PC-3 (cell line): ENCODE measurements at regions not wholly inside any gene's neighbourhood (a gene's known extent, or its start where the extent isn't known, plus 50 kb on each side); places are given as distances from the start of the nearest gene placed in this dataset.
A peak's percentile ranks its signal among the peaks of the same experiment; 100 is the strongest.

ENCODE experiments used
- ATAC-seq: fragments of 200-7000 bp; cut with Tn5 transposase; 2 replicates; pipeline ENCODE4 v1.9.1; 2020; ENCODE audit warnings: mild to moderate bottlenecking, moderate library complexity
- BruUV-seq: library from RNA; stranded (reverse); fragments of 400-500 nt; replicated peaks from 2 replicates; lab custom pipeline; 2021; lab: Mats Ljungman, UMichigan
- CTCF ChIA-PET: fragments of 300-600 bp; sonication (Branson Sonifier 250); formaldehyde crosslinking; loops from one replicate; lab custom pipeline; 2022; ENCODE audit warnings: antibody characterized with exemption; lab: Charles Lee
- POLR2A ChIA-PET: fragments of 300-600 bp; sonication (Branson Sonifier 250); formaldehyde crosslinking; loops from one replicate; lab custom pipeline; 2022; ENCODE audit warnings: antibody characterized with exemption; ENCODE audit not compliant: unreplicated experiment; lab: Charles Lee
- DNase-seq: peaks from one replicate; pipeline ENCODE4 v3.0.0-alpha.2; 2015
- H2AFZ ChIP-seq: fragments of 300-600 bp; sonication (generic); 2 replicates; pipeline ENCODE4 v1.6.0; 2016; ENCODE audit warnings: antibody characterized with exemption, low read length
- H3F3A ChIP-seq: fragments of 300-600 bp; sonication (generic); one replicate; pipeline ENCODE4 v1.6.0; 2017; ENCODE audit warnings: antibody characterized with exemption, low read length, control low read depth, mild to moderate bottlenecking; ENCODE audit not compliant: unreplicated experiment
- H3K27ac ChIP-seq: fragments of 300-600 bp; sonication (generic); 2 replicates; pipeline ENCODE4 v1.5.1; 2016; ENCODE audit warnings: mild to moderate bottlenecking, low read length
- H3K27me3 ChIP-seq: fragments of 300-600 bp; sonication (generic); 2 replicates; pipeline ENCODE4 v1.6.1; 2016; ENCODE audit warnings: low read length, mixed read lengths
- H3K36me3 ChIP-seq: fragments of 300-600 bp; sonication (generic); 2 replicates; pipeline ENCODE4 v1.6.1; 2016; ENCODE audit warnings: low read depth, mixed run types, low read length, mixed read lengths
- H3K4me1 ChIP-seq: fragments of 300-600 bp; sonication (generic); 2 replicates; pipeline ENCODE4 v1.5.1; 2016; ENCODE audit warnings: low read length; ENCODE audit not compliant: insufficient read depth
- H3K4me2 ChIP-seq: fragments of 300-600 bp; sonication (generic); 2 replicates; pipeline ENCODE4 v1.6.0; 2016; ENCODE audit warnings: low read length
- H3K4me3 ChIP-seq: fragments of 300-600 bp; sonication (generic); 2 replicates; pipeline ENCODE4 v1.5.1; 2016; ENCODE audit warnings: mild to moderate bottlenecking, low read length, mixed read lengths
- H3K79me2 ChIP-seq: fragments of 300-600 bp; sonication (generic); 2 replicates; pipeline ENCODE4 v1.6.1; 2017; ENCODE audit warnings: low read length, mixed read lengths
- H3K9ac ChIP-seq: fragments of 300-600 bp; sonication (generic); 2 replicates; pipeline ENCODE4 v1.6.0; 2016; ENCODE audit warnings: mild to moderate bottlenecking, low read length
- H3K9me2 ChIP-seq: fragments of 300-600 bp; sonication (generic); replicated peaks from 2 replicates; pipeline ENCODE4 v1.6.1; 2016; ENCODE audit warnings: mixed run types, low read length, mixed read lengths
- H3K9me3 ChIP-seq: fragments of 300-600 bp; sonication (generic); 2 replicates; pipeline ENCODE4 v1.6.1; 2016; ENCODE audit warnings: low read length, mixed read lengths
- H4K20me1 ChIP-seq: fragments of 300-600 bp; sonication (generic); 2 replicates; pipeline ENCODE4 v1.6.1; 2016; ENCODE audit warnings: low read length, mixed read lengths
- EZH2 ChIP-seq: fragments of 300-600 bp; sonication (generic); IDR thresholded peaks from one replicate; pipeline ENCODE4 v1.6.1; 2017; ENCODE audit warnings: antibody characterized with exemption, mild to moderate bottlenecking, low read length; ENCODE audit not compliant: unreplicated experiment
- EZH2phosphoT487 ChIP-seq: fragments of 300-600 bp; sonication (generic); IDR thresholded peaks from 2 replicates; pipeline ENCODE4 v1.6.1; 2018; ENCODE audit warnings: mild to moderate bottlenecking, antibody characterized with exemption, low read length, borderline replicate concordance
- intact Hi-C: fragments of 100-400 bp; cut with micrococcal nuclease; formaldehyde crosslinking; loops from 2 replicates; pipeline ENCODE4 v1.9.0; 2023
- TF ChIP-seq, protein P1 (sequence below): fragments of 300-600 bp; sonication (generic); conservative IDR thresholded peaks from 2 replicates; pipeline ENCODE4 v1.5.1; 2017; ENCODE audit warnings: antibody characterized with exemption, low read depth, mild to moderate bottlenecking, low read length

DNA sequence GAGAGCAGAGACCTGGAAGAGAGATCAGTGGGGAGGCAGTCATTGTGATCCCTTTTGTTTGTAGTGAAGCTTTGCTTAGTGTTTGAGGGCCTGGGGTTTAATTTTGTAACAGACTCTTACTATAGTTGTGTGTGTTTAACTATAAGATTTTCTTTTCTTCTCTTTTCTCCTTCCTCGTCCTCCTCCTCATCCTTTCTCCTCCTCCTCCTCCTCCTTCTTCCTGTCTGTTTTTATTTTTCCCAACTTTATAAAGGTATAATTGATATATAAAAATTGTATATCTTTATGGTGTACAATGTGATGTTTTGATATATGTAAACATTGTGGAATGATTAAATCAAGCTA, 71.2 kb upstream of the MACF1 start:
- no peaks in the 10 kb centered on the region for H3K9me3 ChIP-seq
- peak overlapping the region; percentile 91 for H3K27ac ChIP-seq
- H3K36me3 ChIP-seq, result no peaks in the 10 kb centered on the region
- H3K4me2 ChIP-seq, result peak overlapping the region; percentile 69
- no peak for ATAC-seq
- H3F3A ChIP-seq, result peaks cover 6% of the 10 kb centered on the region
- no peaks in the 10 kb centered on the region for H3K9me2 ChIP-seq
- POLR2A ChIA-PET, result interaction anchor here (0.6 to 1.1 kb wide), 2 partner anchors 23 to 25 kb away, joined by 3 read pairs; no protein-coding TSS in a partner anchor
- CTCF ChIA-PET, result interaction anchor here (0.6 to 2.0 kb wide), 8 partner anchors 25 to 1764 kb away, joined by 3 to 23 read pairs (median 5); no protein-coding TSS in a partner anchor
- DNase-seq, result no peak
- BruUV-seq, result no TSS peak
- intact Hi-C loops, result loop anchor here (1.0 to 2.0 kb wide), 4 partner anchors 15 to 125 kb away; no protein-coding TSS in a partner anchor
- no peak overlapping the region for H2AFZ ChIP-seq
- TF ChIP-seq EZH2 (no peak), EZH2phosphoT487 (no peak)
- TF ChIP-seq, protein P1, sequence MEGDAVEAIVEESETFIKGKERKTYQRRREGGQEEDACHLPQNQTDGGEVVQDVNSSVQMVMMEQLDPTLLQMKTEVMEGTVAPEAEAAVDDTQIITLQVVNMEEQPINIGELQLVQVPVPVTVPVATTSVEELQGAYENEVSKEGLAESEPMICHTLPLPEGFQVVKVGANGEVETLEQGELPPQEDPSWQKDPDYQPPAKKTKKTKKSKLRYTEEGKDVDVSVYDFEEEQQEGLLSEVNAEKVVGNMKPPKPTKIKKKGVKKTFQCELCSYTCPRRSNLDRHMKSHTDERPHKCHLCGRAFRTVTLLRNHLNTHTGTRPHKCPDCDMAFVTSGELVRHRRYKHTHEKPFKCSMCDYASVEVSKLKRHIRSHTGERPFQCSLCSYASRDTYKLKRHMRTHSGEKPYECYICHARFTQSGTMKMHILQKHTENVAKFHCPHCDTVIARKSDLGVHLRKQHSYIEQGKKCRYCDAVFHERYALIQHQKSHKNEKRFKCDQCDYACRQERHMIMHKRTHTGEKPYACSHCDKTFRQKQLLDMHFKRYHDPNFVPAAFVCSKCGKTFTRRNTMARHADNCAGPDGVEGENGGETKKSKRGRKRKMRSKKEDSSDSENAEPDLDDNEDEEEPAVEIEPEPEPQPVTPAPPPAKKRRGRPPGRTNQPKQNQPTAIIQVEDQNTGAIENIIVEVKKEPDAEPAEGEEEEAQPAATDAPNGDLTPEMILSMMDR, result no peak
- H3K27me3 ChIP-seq, result no peaks in the 10 kb centered on the region
- peaks cover 61% of the 10 kb centered on the region for H3K4me1 ChIP-seq
- H3K9ac ChIP-seq, result peak overlapping the region; percentile 54; the same call in 1 of the 2 replicates
- H3K4me3 ChIP-seq, result peak overlapping the region; percentile 25; the same call in 1 of the 2 replicates
- peaks cover 63% of the 10 kb centered on the region for H3K79me2 ChIP-seq
- no peaks in the 10 kb centered on the region for H4K20me1 ChIP-seq

DNA sequence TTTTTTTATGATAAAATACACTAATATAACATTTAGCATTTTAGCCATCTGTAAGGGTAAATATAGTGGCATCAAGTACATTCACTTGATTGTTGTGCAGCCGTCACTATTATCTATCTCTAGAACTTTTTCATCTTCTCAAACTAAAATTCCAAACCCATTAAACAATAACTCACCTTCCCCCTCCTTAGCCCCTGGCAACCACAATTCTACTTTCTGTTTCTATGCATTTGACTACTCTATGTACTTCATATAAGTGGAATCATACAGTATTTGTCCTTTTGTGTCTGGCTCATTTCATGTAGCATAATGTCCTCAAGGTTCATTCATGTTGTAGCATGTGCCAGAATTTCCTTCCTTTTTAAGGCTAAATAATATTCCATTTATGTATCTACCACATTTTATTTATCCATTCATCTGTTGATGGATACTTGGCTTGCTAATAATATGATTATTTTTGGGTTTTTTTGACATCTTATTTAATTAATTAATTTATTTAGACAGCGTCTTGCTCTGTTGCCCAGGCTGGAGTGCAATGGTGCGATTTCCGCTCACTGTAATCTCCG, 69.6 kb upstream of the MACF1 start:
- H3K79me2 ChIP-seq, result peaks cover 59% of the 10 kb centered on the region
- no peaks in the 10 kb centered on the region for H3K9me2 ChIP-seq
- no TSS peak for BruUV-seq
- no peaks in the 10 kb centered on the region for H4K20me1 ChIP-seq
- no peak overlapping the region for H3K4me3 ChIP-seq
- ChIA-PET POLR2A (no interaction called here), CTCF (no interaction called here)
- H3F3A ChIP-seq, result peaks cover 3% of the 10 kb centered on the region
- H3K27me3 ChIP-seq, result no peaks in the 10 kb centered on the region
- TF ChIP-seq EZH2phosphoT487, result no peak
- TF ChIP-seq EZH2, result no peak
- H3K4me1 ChIP-seq, result peaks cover 48% of the 10 kb centered on the region
- H3K27ac ChIP-seq, result no peak overlapping the region
- H3K36me3 ChIP-seq, result no peaks in the 10 kb centered on the region
- no peak for ATAC-seq
- H3K4me2 ChIP-seq, result no peak overlapping the region
- no peaks in the 10 kb centered on the region for H3K9me3 ChIP-seq
- no peak overlapping the region for H2AFZ ChIP-seq
- no peak overlapping the region for H3K9ac ChIP-seq
- intact Hi-C loops, result no loop called here
- no peak for DNase-seq

DNA sequence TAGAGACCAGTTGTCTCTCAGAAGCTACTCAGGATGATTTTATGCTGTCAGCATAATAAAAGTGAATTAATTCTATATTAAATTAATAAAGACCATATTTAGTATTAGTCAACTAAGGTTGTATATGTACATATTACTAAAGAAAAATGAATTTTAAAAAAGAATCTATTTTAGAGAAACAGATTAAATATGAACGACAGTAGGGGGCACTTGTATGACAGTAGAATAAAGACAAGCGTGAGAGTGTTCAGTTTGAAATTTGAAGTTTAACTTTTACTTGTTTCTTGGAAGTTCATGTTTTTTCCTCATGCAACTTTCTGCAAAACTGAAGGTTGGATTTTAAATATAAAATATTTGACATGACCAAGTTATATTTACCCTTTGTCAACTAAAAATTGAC, 67.9 kb upstream of the MACF1 start:
- ChIA-PET CTCF (no interaction called here), POLR2A (no interaction called here)
- H3K9me2 ChIP-seq, result no peaks in the 10 kb centered on the region
- no peaks in the 10 kb centered on the region for H3K36me3 ChIP-seq
- no peak overlapping the region for H3K4me2 ChIP-seq
- no peak overlapping the region for H3K4me3 ChIP-seq
- DNase-seq (peak; percentile 28), ATAC-seq (no peak)
- H3F3A ChIP-seq, result no peaks in the 10 kb centered on the region
- H4K20me1 ChIP-seq, result no peaks in the 10 kb centered on the region
- no TSS peak for BruUV-seq
- H3K4me1 ChIP-seq, result peaks cover 32% of the 10 kb centered on the region
- no peak overlapping the region for H2AFZ ChIP-seq
- TF ChIP-seq, protein P1, result peak; percentile 38; the same call in 1 of the 2 replicates
- no peak for TF ChIP-seq EZH2phosphoT487
- H3K9ac ChIP-seq, result no peak overlapping the region
- H3K27me3 ChIP-seq, result no peaks in the 10 kb centered on the region
- intact Hi-C loops, result no loop called here
- no peaks in the 10 kb centered on the region for H3K9me3 ChIP-seq
- H3K79me2 ChIP-seq, result peaks cover 56% of the 10 kb centered on the region
- H3K27ac ChIP-seq, result no peak overlapping the region
